NB4 (cell line): ENCODE measurements at regions not wholly inside any gene's neighbourhood (a gene's known extent, or its start where the extent isn't known, plus 50 kb on each side); places are given as distances from the start of the nearest gene placed in this dataset.

ENCODE experiments used
- MYC ChIP-seq: IDR thresholded peaks from 2 replicates; pipeline ENCODE4 v1.6.1; 2011; ENCODE audit warnings: low read depth, low read length
- POLR2A ChIP-seq: IDR thresholded peaks from 2 replicates; pipeline ENCODE4 v1.6.1; 2011; ENCODE audit warnings: mild to moderate bottlenecking; ENCODE audit not compliant: insufficient read length; ENCODE audit errors: extremely low read depth
- TF ChIP-seq, protein P1 (sequence below): IDR thresholded peaks from one replicate; pipeline ENCODE4 v1.5.1; 2012; ENCODE audit warnings: low read depth, low read length
- TF ChIP-seq, protein P2 (sequence below): IDR thresholded peaks from 2 replicates; pipeline ENCODE4 v1.6.1; 2011; ENCODE audit warnings: low read depth, low read length

DNA sequence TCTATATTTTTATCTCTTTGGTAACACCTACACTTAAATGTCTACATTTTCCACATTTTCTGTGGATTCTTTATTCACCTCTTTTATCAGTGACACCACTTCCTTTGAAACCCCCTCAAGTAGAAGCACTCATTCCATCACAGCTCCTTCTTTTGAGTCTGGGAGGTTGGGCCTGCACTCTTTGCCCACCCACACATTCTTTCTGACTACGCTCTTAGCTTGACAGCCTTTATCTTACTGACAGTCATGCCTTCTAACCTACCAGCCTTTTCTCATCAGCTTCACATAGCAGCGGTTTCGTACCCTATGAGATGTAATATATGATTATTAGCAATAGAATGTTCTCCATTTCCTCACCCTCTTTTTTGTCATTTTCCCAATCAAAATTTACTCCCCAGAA is 151.9 kb downstream of the TNFSF18 start:
- TF ChIP-seq, protein P1, sequence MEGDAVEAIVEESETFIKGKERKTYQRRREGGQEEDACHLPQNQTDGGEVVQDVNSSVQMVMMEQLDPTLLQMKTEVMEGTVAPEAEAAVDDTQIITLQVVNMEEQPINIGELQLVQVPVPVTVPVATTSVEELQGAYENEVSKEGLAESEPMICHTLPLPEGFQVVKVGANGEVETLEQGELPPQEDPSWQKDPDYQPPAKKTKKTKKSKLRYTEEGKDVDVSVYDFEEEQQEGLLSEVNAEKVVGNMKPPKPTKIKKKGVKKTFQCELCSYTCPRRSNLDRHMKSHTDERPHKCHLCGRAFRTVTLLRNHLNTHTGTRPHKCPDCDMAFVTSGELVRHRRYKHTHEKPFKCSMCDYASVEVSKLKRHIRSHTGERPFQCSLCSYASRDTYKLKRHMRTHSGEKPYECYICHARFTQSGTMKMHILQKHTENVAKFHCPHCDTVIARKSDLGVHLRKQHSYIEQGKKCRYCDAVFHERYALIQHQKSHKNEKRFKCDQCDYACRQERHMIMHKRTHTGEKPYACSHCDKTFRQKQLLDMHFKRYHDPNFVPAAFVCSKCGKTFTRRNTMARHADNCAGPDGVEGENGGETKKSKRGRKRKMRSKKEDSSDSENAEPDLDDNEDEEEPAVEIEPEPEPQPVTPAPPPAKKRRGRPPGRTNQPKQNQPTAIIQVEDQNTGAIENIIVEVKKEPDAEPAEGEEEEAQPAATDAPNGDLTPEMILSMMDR, result no peak
- TF ChIP-seq POLR2A (no peak), MYC (no peak)
- TF ChIP-seq, protein P2, sequence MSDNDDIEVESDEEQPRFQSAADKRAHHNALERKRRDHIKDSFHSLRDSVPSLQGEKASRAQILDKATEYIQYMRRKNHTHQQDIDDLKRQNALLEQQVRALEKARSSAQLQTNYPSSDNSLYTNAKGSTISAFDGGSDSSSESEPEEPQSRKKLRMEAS, result no peak
